ENCODE measurements at regions not wholly inside any gene's neighbourhood (a gene's known extent, or its start where the extent isn't known, plus 50 kb on each side); places are given as distances from the start of the nearest gene placed in this dataset.
"Not testable (repeated sequence)": the region's sequence is repeated elsewhere in the genome, so short reads cannot be mapped to it uniquely, and the experiment has no call there.

- DNase-seq (ENCODE audit: low read depth, low spot score): no peak
Observed at GRCh38 chr11:109043315-109043714, 378.4 kb downstream of the DDX10 start.

- DNase-seq (ENCODE audit: low read depth, low spot score): no peak
Observed at GRCh38 chr11:109046284-109046992, 375.6 kb upstream of the C11orf87 start.

GRCh38 chr11:109048098-109048497, 373.9 kb upstream of the C11orf87 start:
- no peak for DNase-seq (ENCODE audit: low read depth, low spot score)

GRCh38 chr11:109051200-109051599, 370.8 kb upstream of the C11orf87 start:
- DNase-seq (ENCODE audit: low read depth, low spot score): no peak

GRCh38 chr11:109059402-109059801, 362.6 kb upstream of the C11orf87 start:
- DNase-seq (ENCODE audit: low read depth, low spot score): no peak

GRCh38 chr11:109061394-109061793, 360.6 kb upstream of the C11orf87 start:
- DNase-seq (ENCODE audit: low read depth, low spot score): no peak

GRCh38 chr11:109062445-109062844, 359.5 kb upstream of the C11orf87 start:
- DNase-seq (ENCODE audit: low read depth, low spot score): peak; percentile 65

GRCh38 chr11:109062871-109063270, 359.1 kb upstream of the C11orf87 start:
- DNase-seq (ENCODE audit: low read depth, low spot score): no peak

GRCh38 chr11:109064618-109065311, 357.2 kb upstream of the C11orf87 start:
- DNase-seq (ENCODE audit: low read depth, low spot score): not testable (repeated sequence)

GRCh38 chr11:109071262-109071661, 350.7 kb upstream of the C11orf87 start:
- no peak for DNase-seq (ENCODE audit: low read depth, low spot score)

GRCh38 chr11:109071712-109072524, 350.1 kb upstream of the C11orf87 start:
- peak; percentile 87 for DNase-seq (ENCODE audit: low read depth, low spot score)

GRCh38 chr11:109073032-109073822, 348.8 kb upstream of the C11orf87 start:
- DNase-seq (ENCODE audit: low read depth, low spot score): no peak

- DNase-seq (ENCODE audit: low read depth, low spot score): no peak
Observed at GRCh38 chr11:109075976-109076375, 346.0 kb upstream of the C11orf87 start.

GRCh38 chr11:109076870-109077269, 345.1 kb upstream of the C11orf87 start:
- no peak for DNase-seq (ENCODE audit: low read depth, low spot score)

GRCh38 chr11:109077291-109077920, 344.6 kb upstream of the C11orf87 start:
- no peak for DNase-seq (ENCODE audit: low read depth, low spot score)

GRCh38 chr11:109085708-109086373, 336.1 kb upstream of the C11orf87 start:
- no peak for DNase-seq (ENCODE audit: low read depth, low spot score)

- DNase-seq (ENCODE audit: low read depth, low spot score): no peak
Observed at GRCh38 chr11:109086931-109087330, 335.1 kb upstream of the C11orf87 start.

- DNase-seq (ENCODE audit: low read depth, low spot score): no peak
Observed at GRCh38 chr11:109088086-109088485, 333.9 kb upstream of the C11orf87 start.

GRCh38 chr11:109089144-109089543, 332.8 kb upstream of the C11orf87 start:
- DNase-seq (ENCODE audit: low read depth, low spot score): no peak

GRCh38 chr11:109093354-109093753, 328.6 kb upstream of the C11orf87 start:
- DNase-seq (ENCODE audit: low read depth, low spot score): no peak

- no peak for DNase-seq (ENCODE audit: low read depth, low spot score)
Observed at GRCh38 chr11:109096266-109096665, 325.7 kb upstream of the C11orf87 start.

Data from astrocyte of the hippocampus (primary cell).